ENCODE measurements at regions not wholly inside any gene's neighbourhood (a gene's known extent, or its start where the extent isn't known, plus 50 kb on each side); places are given as distances from the start of the nearest gene placed in this dataset.

GRCh38 chr4:103306870-103307375 lies 108.8 kb upstream of the CENPE start:
- in situ Hi-C loops (cut with MboI; ENCODE audit: low pct_unique_long_range_greater_than_20kb, low sequenced_read_pairs, unreplicated experiment) = no loop called here
- no peak for DNase-seq (ENCODE audit: low spot score)
- TF ChIP-seq, protein P1, sequence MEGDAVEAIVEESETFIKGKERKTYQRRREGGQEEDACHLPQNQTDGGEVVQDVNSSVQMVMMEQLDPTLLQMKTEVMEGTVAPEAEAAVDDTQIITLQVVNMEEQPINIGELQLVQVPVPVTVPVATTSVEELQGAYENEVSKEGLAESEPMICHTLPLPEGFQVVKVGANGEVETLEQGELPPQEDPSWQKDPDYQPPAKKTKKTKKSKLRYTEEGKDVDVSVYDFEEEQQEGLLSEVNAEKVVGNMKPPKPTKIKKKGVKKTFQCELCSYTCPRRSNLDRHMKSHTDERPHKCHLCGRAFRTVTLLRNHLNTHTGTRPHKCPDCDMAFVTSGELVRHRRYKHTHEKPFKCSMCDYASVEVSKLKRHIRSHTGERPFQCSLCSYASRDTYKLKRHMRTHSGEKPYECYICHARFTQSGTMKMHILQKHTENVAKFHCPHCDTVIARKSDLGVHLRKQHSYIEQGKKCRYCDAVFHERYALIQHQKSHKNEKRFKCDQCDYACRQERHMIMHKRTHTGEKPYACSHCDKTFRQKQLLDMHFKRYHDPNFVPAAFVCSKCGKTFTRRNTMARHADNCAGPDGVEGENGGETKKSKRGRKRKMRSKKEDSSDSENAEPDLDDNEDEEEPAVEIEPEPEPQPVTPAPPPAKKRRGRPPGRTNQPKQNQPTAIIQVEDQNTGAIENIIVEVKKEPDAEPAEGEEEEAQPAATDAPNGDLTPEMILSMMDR (IDR thresholded peaks at IDR 0.05; ENCODE audit: extremely low read depth, insufficient read depth, missing control alignments) = no peak

DNA sequence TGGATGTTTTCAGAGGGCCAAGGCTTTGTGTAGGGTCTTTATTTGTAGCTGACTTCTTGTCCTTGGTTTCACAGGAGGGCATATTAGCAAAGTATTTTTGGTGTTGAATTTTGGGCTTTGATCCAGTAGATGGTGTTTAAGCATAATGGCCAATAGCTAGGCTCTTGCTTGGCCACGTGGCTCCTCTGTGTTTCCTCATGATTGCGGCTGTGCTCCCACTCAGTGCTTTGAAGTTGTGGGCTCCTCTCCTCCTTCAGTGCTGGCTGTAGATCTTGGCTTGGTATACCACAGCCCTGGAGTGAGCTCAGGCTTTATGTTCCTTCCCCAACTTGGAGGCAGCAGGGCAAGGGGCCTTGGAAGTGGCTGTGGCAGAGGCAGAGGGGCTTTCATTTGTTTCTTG lies 107.2 kb upstream of the CENPE start:
- TF ChIP-seq, protein P1 (IDR thresholded peaks at IDR 0.05; ENCODE audit: extremely low read depth, insufficient read depth, missing control alignments) = no peak
- in situ Hi-C loops (cut with MboI; ENCODE audit: low pct_unique_long_range_greater_than_20kb, low sequenced_read_pairs, unreplicated experiment) = no loop called here
- DNase-seq (ENCODE audit: low spot score) = no peak

GRCh38 chr4:103303011-103303410 lies 104.9 kb upstream of the CENPE start:
- DNase-seq (ENCODE audit: low spot score) = no peak
- in situ Hi-C loops (cut with MboI; ENCODE audit: low pct_unique_long_range_greater_than_20kb, low sequenced_read_pairs, unreplicated experiment) = no loop called here
- TF ChIP-seq, protein P1 (IDR thresholded peaks at IDR 0.05; ENCODE audit: extremely low read depth, insufficient read depth, missing control alignments) = no peak

DNA sequence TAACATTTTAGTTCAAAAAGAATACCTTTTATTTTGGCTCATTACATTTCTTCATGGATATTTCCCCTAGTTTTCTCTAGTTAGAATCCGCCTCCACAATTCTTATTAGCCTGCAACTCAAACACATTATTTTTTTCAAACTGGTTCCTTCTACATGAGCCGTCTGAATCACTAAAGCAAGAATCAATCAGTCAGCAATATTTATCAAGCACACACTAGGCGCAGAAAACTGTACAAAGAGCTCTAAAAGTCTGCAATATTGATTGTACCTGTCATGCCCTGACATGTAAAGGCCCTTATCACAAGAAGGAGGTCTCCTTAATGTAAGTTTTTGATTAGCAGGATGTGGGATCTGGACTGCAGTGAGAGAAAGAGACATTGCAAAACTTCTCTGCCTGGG lies 94.8 kb upstream of the CENPE start:
- in situ Hi-C loops (cut with MboI; ENCODE audit: low pct_unique_long_range_greater_than_20kb, low sequenced_read_pairs, unreplicated experiment) = no loop called here
- TF ChIP-seq, protein P1 (IDR thresholded peaks at IDR 0.05; ENCODE audit: extremely low read depth, insufficient read depth, missing control alignments) = no peak
- DNase-seq (ENCODE audit: low spot score) = no peak

DNA sequence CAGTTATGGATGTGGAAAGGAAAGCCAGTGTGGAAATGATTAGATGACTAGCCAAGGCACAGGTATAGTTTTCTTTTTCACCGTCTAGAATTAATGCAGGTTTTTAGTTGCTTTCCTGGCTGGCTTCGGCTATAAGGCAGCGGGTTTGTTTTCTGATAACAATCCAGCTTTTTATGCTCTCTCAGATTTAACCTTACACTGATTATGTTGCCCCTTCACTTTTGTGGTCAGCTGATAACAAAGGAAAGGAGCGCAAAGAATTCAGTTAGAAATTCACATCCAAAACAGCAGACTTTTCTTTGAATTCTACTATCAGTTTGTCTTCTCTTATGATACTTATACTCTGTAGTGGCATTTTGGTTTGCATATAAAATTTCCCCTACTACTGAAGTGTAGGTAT lies 94.2 kb upstream of the CENPE start:
- no peak for DNase-seq (ENCODE audit: low spot score)
- TF ChIP-seq, protein P1 (IDR thresholded peaks at IDR 0.05; ENCODE audit: extremely low read depth, insufficient read depth, missing control alignments) = no peak
- in situ Hi-C loops (cut with MboI; ENCODE audit: low pct_unique_long_range_greater_than_20kb, low sequenced_read_pairs, unreplicated experiment) = no loop called here

- TF ChIP-seq, protein P1 (IDR thresholded peaks at IDR 0.05; ENCODE audit: extremely low read depth, insufficient read depth, missing control alignments) = no peak
- DNase-seq (ENCODE audit: low spot score) = no peak
- in situ Hi-C loops (cut with MboI; ENCODE audit: low pct_unique_long_range_greater_than_20kb, low sequenced_read_pairs, unreplicated experiment) = no loop called here
Observed at GRCh38 chr4:103289186-103289585, 91.0 kb upstream of the CENPE start.

GRCh38 chr4:103272174-103272573 lies 74.0 kb upstream of the CENPE start:
- no peak for DNase-seq (ENCODE audit: low spot score)
- TF ChIP-seq, protein P1 (IDR thresholded peaks at IDR 0.05; ENCODE audit: extremely low read depth, insufficient read depth, missing control alignments) = no peak
- in situ Hi-C loops (cut with MboI; ENCODE audit: low pct_unique_long_range_greater_than_20kb, low sequenced_read_pairs, unreplicated experiment) = no loop called here
